Brain microvascular endothelial cell (primary cell): ENCODE measurements at regions not wholly inside any gene's neighbourhood (a gene's known extent, or its start where the extent isn't known, plus 50 kb on each side); places are given as distances from the start of the nearest gene placed in this dataset.

ENCODE experiments used
- DNase-seq: peaks from one replicate; pipeline ENCODE4 v3.0.0-alpha.2; 2020
- H3K27ac ChIP-seq: fragments of 250-450 bp; sonication (Bioruptor Pico); 2 replicates; pipeline ENCODE4 v1.5.1; 2020; ENCODE audit warnings: mild to moderate bottlenecking, moderate library complexity
- H3K27me3 ChIP-seq: fragments of 250-450 bp; sonication (Bioruptor Pico); replicated peaks from 2 replicates; pipeline ENCODE4 v1.5.1; 2020; ENCODE audit warnings: mild to moderate bottlenecking
- H3K36me3 ChIP-seq: fragments of 250-450 bp; sonication (Bioruptor Pico); replicated peaks from 2 replicates; pipeline ENCODE4 v1.5.1; 2020; ENCODE audit warnings: mild to moderate bottlenecking
- H3K4me3 ChIP-seq: 2 replicates; pipeline ENCODE4 v1.5.1; 2011; ENCODE audit warnings: low read depth, mild to moderate bottlenecking, control low read depth, low read length, moderate library complexity
- in situ Hi-C: cut with HindIII; loops from 2 replicates; pipeline ENCODE4 v1.10.0; 2017; ENCODE audit warnings: low sequenced_read_pairs, low pct_ligation_motif_present
- TF ChIP-seq, protein P1 (sequence below): IDR thresholded peaks from 2 replicates; pipeline ENCODE4 v1.5.1; 2011; ENCODE audit warnings: low read depth, mild to moderate bottlenecking, moderate library complexity, low read length, control low read depth, inconsistent platforms; ENCODE audit errors: missing control alignments

DNA sequence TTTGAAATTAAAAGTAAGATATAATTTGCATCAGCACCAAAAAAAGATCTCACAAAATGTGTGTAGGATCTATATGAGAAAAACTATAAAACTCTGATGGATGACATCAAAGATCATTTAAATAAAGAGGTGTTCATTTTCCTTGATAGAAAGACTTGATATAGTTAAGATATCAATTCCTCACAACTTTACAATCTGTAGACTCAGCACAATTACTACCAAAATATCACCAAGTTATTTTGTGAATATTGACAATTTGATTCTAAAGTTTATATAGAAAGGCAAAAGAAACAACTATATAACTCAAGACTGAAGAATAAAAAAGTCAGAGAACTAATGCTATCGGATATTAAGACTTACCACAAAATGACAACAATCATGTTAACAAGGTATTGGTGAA is 638.9 kb downstream of the HS3ST4 start:
- H3K27me3 ChIP-seq = no peaks in the 10 kb centered on the region
- TF ChIP-seq, protein P1, sequence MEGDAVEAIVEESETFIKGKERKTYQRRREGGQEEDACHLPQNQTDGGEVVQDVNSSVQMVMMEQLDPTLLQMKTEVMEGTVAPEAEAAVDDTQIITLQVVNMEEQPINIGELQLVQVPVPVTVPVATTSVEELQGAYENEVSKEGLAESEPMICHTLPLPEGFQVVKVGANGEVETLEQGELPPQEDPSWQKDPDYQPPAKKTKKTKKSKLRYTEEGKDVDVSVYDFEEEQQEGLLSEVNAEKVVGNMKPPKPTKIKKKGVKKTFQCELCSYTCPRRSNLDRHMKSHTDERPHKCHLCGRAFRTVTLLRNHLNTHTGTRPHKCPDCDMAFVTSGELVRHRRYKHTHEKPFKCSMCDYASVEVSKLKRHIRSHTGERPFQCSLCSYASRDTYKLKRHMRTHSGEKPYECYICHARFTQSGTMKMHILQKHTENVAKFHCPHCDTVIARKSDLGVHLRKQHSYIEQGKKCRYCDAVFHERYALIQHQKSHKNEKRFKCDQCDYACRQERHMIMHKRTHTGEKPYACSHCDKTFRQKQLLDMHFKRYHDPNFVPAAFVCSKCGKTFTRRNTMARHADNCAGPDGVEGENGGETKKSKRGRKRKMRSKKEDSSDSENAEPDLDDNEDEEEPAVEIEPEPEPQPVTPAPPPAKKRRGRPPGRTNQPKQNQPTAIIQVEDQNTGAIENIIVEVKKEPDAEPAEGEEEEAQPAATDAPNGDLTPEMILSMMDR = no peak
- in situ Hi-C loops = no loop called here

DNA sequence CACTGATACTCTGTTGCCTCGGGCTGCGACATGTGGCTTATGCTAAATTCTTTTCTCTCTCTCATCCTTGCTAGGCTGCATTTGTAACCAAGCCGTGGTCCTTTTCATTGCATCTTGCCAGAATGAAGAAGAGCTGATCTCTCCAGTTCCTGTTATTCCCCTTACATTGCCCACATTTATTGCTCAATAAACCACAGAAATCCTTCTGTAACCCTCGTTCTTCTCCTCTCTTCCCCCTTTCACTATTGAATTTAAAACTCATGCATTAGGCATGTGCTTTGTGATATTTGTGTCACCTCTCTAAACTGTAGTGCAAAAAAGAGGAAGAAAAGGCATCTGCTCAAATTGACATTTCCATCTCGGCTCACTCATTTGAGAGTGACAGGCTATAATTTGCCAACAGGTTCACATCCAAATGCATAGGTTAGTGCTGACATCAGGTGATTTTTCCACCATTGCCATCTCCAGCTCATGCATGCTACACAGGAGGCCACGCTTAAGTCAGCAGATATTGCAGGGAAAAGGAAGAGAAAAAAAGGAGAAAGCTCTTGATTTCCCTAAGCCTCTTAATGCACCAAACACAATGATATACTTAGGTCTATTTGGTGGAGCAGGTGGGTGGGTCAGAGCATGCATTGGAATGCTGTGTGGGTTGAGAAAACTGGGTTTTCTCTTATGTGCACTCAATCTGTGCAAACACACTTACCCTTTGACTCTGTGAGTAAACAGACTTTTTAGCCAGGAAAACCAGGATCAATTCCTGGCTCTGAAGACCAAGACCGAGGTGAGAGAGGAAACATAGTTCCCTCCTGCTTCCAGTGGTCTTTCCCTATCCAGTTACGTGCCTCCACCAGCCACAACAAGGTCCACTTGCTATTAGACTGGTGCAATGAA is 642.7 kb downstream of the HS3ST4 start:
- no peak for DNase-seq
- in situ Hi-C loops = no loop called here
- TF ChIP-seq, protein P1 = no peak
- H3K27ac ChIP-seq = no peak overlapping the region
- H3K27me3 ChIP-seq = no peaks in the 10 kb centered on the region
- no peaks in the 10 kb centered on the region for H3K36me3 ChIP-seq
- H3K4me3 ChIP-seq = no peak overlapping the region

More for the DNA sequence above, 638.9 kb downstream of the HS3ST4 start:
- no peak for DNase-seq
- no peaks in the 10 kb centered on the region for H3K36me3 ChIP-seq
- H3K27ac ChIP-seq = no peak overlapping the region
- H3K4me3 ChIP-seq = no peak overlapping the region

DNA sequence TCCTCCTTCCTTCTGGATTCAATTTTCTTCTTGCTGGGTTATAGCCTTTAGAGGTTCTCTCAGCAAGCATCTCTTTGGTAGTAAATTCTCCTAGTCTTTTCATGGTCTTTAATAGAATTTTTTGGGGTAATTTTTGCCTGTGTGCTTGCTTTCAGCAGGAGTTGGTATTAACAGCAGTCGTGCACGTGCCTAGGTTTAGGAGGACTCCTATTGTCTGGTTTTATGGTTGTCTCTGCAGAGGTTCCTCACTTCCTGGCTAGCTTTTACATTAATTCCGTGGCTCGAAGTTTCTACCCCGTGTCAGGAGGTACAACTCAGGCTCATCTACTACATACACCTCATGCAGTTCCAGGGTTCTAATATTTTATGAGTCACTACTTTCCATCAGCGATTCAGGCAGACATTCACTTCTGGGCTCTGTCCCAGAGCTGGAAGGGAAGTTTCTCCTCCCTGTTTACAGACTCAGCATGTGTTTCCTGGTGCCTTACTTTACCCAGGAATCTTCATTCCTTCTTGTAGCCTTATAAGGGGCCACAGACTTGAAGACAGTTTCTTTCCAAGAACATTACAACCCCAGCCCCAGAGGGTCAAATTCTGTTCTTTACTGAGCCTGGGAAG is 643.6 kb downstream of the HS3ST4 start:
- in situ Hi-C loops = no loop called here
- Histone ChIP-seq H3K27me3 (no peaks in the 10 kb centered on the region), H3K36me3 (no peaks in the 10 kb centered on the region), H3K27ac (no peak overlapping the region), H3K4me3 (no peak overlapping the region)
- no peak for DNase-seq
- TF ChIP-seq, protein P1 = no peak

DNA sequence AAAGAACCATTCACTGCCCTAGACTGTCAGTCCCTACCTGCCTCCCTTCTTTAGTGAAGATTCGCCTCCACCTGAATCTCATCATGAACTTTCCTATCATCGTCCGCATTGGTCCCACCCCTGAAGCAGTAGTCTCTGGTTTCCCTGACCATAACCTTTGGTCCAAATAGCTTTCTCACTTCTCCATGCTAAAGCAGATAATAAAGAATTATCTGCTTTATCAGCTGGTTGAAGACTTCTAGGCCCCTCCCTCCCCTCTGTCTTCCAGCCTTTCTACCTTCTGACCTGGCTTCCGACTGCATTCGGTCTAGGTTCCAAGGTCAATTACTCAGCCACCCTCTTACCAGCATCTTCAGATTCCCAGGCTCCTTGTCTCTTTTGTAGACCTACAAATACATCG is 650.9 kb downstream of the HS3ST4 start:
- Histone ChIP-seq H3K4me3 (no peak overlapping the region), H3K27me3 (no peaks in the 10 kb centered on the region), H3K27ac (no peak overlapping the region), H3K36me3 (no peaks in the 10 kb centered on the region)
- DNase-seq = no peak
- in situ Hi-C loops = no loop called here
- TF ChIP-seq, protein P1 = no peak

DNA sequence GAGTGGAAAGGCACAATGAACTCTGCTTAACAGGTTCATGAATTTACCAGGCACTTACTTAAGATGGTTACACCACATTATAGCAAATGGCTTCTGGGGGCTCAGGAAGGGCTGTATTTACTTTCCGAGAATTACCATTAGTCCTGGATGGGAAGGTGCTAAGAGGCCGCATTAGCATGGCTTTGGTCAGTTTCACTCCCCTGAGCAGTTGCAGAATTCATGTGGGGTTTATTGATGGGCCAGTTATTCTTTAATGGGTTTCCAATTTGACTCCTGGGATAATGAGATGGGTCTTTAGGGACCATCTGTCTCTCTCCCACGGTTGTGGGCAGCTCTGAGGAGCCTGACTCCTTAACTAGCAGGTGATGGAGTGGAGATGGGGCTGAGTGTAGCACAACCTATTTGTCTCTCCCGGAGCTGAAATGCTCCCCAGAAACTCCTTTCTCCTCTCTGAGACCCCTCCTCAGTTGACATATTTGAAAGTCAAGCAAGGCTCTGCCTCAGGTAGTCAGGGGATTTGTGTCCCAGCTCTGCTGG is 652.5 kb downstream of the HS3ST4 start:
- no peaks in the 10 kb centered on the region for H3K36me3 ChIP-seq
- in situ Hi-C loops = no loop called here

More for the DNA sequence above, 652.5 kb downstream of the HS3ST4 start:
- no peak for DNase-seq
- TF ChIP-seq, protein P1 = no peak
- H3K27me3 ChIP-seq = no peaks in the 10 kb centered on the region
- no peak overlapping the region for H3K27ac ChIP-seq
- no peak overlapping the region for H3K4me3 ChIP-seq
